ENCODE measurements at regions not wholly inside any gene's neighbourhood (a gene's known extent, or its start where the extent isn't known, plus 50 kb on each side); places are given as distances from the start of the nearest gene placed in this dataset.

DNA sequence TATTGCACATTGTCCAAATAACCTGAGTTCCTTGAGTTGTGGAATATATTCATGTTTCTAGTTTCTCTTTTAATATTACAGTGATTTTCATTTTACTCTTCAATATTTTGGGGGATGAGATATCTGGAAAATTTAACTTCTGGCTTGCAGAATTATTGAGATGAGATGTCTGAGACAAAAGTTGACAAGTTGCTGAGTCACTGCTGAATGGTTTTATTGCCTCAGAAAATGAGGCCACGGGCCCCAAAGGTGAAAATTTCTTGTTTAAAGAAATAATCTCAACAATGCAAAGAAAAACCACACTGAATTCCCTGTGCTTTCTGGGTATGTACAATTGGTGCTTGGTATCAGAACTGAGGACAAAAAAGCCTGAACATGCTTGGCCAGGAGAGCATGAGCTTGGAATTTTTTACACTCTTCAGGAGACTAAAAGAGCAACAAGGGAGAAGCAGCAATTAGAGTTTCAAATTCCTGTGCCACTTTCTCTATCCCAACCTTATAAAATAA, 129.2 kb upstream of the TOM1L1 start:
- no peak overlapping the region for H3K4me3 Mint-ChIP-seq
- H3K36me3 Mint-ChIP-seq (ENCODE audit: low read depth): no peaks in the 10 kb centered on the region
- no peak for DNase-seq
- H3K27me3 Mint-ChIP-seq (ENCODE audit: insufficient read depth): no peaks in the 10 kb centered on the region
- TF ChIP-seq, protein P1, sequence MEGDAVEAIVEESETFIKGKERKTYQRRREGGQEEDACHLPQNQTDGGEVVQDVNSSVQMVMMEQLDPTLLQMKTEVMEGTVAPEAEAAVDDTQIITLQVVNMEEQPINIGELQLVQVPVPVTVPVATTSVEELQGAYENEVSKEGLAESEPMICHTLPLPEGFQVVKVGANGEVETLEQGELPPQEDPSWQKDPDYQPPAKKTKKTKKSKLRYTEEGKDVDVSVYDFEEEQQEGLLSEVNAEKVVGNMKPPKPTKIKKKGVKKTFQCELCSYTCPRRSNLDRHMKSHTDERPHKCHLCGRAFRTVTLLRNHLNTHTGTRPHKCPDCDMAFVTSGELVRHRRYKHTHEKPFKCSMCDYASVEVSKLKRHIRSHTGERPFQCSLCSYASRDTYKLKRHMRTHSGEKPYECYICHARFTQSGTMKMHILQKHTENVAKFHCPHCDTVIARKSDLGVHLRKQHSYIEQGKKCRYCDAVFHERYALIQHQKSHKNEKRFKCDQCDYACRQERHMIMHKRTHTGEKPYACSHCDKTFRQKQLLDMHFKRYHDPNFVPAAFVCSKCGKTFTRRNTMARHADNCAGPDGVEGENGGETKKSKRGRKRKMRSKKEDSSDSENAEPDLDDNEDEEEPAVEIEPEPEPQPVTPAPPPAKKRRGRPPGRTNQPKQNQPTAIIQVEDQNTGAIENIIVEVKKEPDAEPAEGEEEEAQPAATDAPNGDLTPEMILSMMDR (IDR thresholded peaks at IDR 0.05): no peak
- no peaks in the 10 kb centered on the region for H3K4me1 Mint-ChIP-seq (ENCODE audit: low read depth)
- no peak overlapping the region for H3K27ac Mint-ChIP-seq
- H3K9me3 Mint-ChIP-seq: peaks cover 61% of the 10 kb centered on the region

DNA sequence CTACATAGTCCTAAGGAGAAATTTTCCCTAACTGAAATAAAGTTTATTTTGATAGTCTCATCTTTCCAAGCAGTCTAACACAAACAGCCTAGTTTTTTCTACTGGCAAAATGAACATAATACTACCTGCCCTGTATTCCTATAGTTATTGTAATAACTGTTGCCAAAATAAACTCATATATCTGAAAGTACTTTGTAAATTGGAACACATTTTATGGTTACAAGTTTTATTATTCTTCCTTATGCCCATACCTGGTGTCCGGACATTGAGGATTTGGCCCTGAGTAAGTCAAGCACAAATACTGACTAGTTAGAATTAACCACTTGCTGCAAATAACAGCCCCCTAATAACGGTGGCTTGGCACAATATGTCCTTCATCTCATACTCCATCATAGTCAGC, 120.4 kb upstream of the TOM1L1 start:
- Mint-ChIP-seq H3K27me3 (ENCODE audit: insufficient read depth) (no peaks in the 10 kb centered on the region), H3K4me1 (ENCODE audit: low read depth) (no peaks in the 10 kb centered on the region), H3K27ac (no peak overlapping the region), H3K36me3 (ENCODE audit: low read depth) (no peaks in the 10 kb centered on the region), H3K9me3 (peaks cover 47% of the 10 kb centered on the region), H3K4me3 (no peak overlapping the region)
- TF ChIP-seq, protein P1 (IDR thresholded peaks at IDR 0.05): no peak
- DNase-seq: no peak

DNA sequence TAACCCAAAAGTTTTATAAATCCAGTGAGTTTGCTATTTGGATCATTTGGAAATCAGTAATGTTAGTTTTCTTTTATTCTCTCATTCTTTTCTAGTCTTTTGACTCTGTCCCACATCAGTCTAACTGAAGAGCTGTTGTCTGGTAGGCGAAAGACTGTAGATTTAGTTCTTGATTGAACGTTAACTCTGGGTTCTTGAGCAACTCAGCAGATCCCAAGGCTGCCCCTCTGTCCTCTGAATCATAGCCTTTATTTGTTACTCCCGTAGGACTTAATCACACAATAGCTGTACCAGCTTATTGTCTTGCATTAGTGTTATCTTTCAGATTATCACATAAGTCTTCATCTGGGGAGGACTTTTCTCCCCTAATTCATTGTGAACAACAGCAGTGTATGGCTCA, 119.3 kb upstream of the TOM1L1 start:
- H3K36me3 Mint-ChIP-seq (ENCODE audit: low read depth): no peaks in the 10 kb centered on the region
- TF ChIP-seq, protein P1 (IDR thresholded peaks at IDR 0.05): no peak
- DNase-seq: no peak
- no peak overlapping the region for H3K4me3 Mint-ChIP-seq
- H3K4me1 Mint-ChIP-seq (ENCODE audit: low read depth): no peaks in the 10 kb centered on the region
- H3K27me3 Mint-ChIP-seq (ENCODE audit: insufficient read depth): no peaks in the 10 kb centered on the region
- no peak overlapping the region for H3K27ac Mint-ChIP-seq
- peaks cover 43% of the 10 kb centered on the region for H3K9me3 Mint-ChIP-seq

DNA sequence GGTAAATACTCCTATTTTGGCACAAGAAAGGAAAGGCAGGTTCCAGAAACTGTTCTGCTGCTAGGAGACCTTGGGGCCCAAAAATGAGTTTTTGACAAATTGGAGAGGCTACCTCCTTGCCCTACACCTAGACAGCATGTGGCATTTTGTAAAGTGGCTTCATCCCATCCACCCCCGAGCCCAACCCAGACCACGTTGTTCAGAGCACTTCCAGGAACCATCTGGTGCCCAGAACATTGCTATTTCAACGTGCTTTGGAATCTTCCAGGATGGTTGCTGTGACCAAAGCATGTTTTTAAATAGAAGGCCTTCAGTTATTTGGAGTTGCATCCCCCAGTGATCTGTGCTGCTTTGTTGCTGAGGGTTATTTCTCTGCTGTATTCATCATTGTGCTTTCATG, 116.3 kb upstream of the TOM1L1 start:
- H3K27ac Mint-ChIP-seq: no peak overlapping the region
- no peak for DNase-seq
- no peak overlapping the region for H3K4me3 Mint-ChIP-seq
- H3K9me3 Mint-ChIP-seq: peaks cover 40% of the 10 kb centered on the region
- TF ChIP-seq, protein P1 (IDR thresholded peaks at IDR 0.05): no peak
- H3K4me1 Mint-ChIP-seq (ENCODE audit: low read depth): no peaks in the 10 kb centered on the region
- no peaks in the 10 kb centered on the region for H3K36me3 Mint-ChIP-seq (ENCODE audit: low read depth)
- no peaks in the 10 kb centered on the region for H3K27me3 Mint-ChIP-seq (ENCODE audit: insufficient read depth)

DNA sequence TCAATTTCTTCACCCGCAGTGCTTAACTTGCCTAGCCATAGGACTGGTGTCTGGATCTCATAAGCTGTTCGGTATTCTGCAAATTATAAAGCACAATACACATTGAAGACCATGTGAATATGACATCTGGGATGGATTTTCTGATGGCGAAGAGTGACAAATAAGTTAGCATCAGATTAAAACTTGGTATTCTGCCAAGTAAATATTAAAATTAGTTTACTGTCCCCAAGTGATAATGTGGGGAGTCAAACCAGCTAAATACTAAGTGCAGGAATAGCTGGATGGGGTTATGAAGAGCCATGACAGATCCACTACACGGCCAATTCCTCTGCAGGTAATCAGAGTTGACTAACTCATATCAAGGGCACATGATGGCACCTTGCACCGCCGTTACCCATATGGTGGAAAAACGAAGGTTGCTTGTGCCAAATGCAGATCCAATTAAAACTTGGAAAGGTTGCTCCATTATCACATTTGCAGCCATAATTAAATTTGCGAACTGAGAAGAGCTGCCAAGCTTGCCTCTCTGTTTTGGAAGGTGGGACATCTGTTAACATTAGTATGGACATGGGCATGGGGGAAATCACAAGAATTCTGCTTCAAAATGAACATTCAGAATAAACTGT, 114.9 kb upstream of the TOM1L1 start:
- H3K36me3 Mint-ChIP-seq (ENCODE audit: low read depth): no peaks in the 10 kb centered on the region
- H3K27me3 Mint-ChIP-seq (ENCODE audit: insufficient read depth): no peaks in the 10 kb centered on the region
- peaks cover 51% of the 10 kb centered on the region for H3K9me3 Mint-ChIP-seq

More for the DNA sequence above, 114.9 kb upstream of the TOM1L1 start:
- no peak for DNase-seq
- TF ChIP-seq, protein P1 (IDR thresholded peaks at IDR 0.05): no peak
- Mint-ChIP-seq H3K4me1 (ENCODE audit: low read depth) (no peaks in the 10 kb centered on the region), H3K27ac (no peak overlapping the region), H3K4me3 (no peak overlapping the region)
